HG03432 (cell line): ENCODE measurements at regions not wholly inside any gene's neighbourhood (a gene's known extent, or its start where the extent isn't known, plus 50 kb on each side); places are given as distances from the start of the nearest gene placed in this dataset.

Source experiments
- ATAC-seq: cut with Tn5 transposase; IDR thresholded peaks from one replicate; pipeline ENCODE4 v1.9.1; 2021; ENCODE audit warnings: mild to moderate bottlenecking, moderate library complexity; ENCODE audit not compliant: unreplicated experiment

GRCh38 chr5:52491818-52492217 is 295.9 kb upstream of the ITGA1 start:
- ATAC-seq: no peak

GRCh38 chr5:52497133-52497693 is 290.5 kb upstream of the ITGA1 start:
- no peak for ATAC-seq

- no peak for ATAC-seq
Observed at GRCh38 chr5:52498607-52499006, 289.1 kb upstream of the ITGA1 start.

- no peak for ATAC-seq
Observed at GRCh38 chr5:52502460-52502999, 285.2 kb upstream of the ITGA1 start.

GRCh38 chr5:52504584-52505240 is 283.0 kb upstream of the ITGA1 start:
- ATAC-seq: no peak

GRCh38 chr5:52517667-52518066 is 270.0 kb upstream of the ITGA1 start:
- no peak for ATAC-seq

- ATAC-seq: no peak
Observed at GRCh38 chr5:52520171-52520570, 267.5 kb upstream of the ITGA1 start.

- ATAC-seq: no peak
Observed at GRCh38 chr5:52521236-52521635, 266.5 kb upstream of the ITGA1 start.

GRCh38 chr5:52523701-52524100 is 264.0 kb upstream of the ITGA1 start:
- no peak for ATAC-seq

- ATAC-seq: no peak
Observed at GRCh38 chr5:52531105-52531504, 256.6 kb upstream of the ITGA1 start.

GRCh38 chr5:52543594-52543993 is 244.1 kb upstream of the ITGA1 start:
- no peak for ATAC-seq

GRCh38 chr5:52544738-52545137 is 243.0 kb upstream of the ITGA1 start:
- no peak for ATAC-seq

GRCh38 chr5:52554293-52554692 is 233.4 kb upstream of the ITGA1 start:
- ATAC-seq: no peak

- no peak for ATAC-seq
Observed at GRCh38 chr5:52560366-52560765, 227.3 kb upstream of the ITGA1 start.

- no peak for ATAC-seq
Observed at GRCh38 chr5:52562473-52562872, 225.2 kb upstream of the ITGA1 start.

- no peak for ATAC-seq
Observed at GRCh38 chr5:52564587-52564986, 223.1 kb upstream of the ITGA1 start.

GRCh38 chr5:52577546-52577945 is 210.2 kb upstream of the ITGA1 start:
- no peak for ATAC-seq

GRCh38 chr5:52579391-52579790 is 208.3 kb upstream of the ITGA1 start:
- ATAC-seq: no peak

- no peak for ATAC-seq
Observed at GRCh38 chr5:52580921-52581320, 206.8 kb upstream of the ITGA1 start.

- ATAC-seq: no peak
Observed at GRCh38 chr5:52582313-52582712, 205.4 kb upstream of the ITGA1 start.

- ATAC-seq: no peak
Observed at GRCh38 chr5:52587131-52587530, 200.6 kb upstream of the ITGA1 start.

GRCh38 chr5:52597625-52598024 is 190.1 kb upstream of the ITGA1 start:
- ATAC-seq: no peak

- no peak for ATAC-seq
Observed at GRCh38 chr5:52598968-52599367, 188.7 kb upstream of the ITGA1 start.
